Caki2 (cell line): ENCODE measurements at regions not wholly inside any gene's neighbourhood (a gene's known extent, or its start where the extent isn't known, plus 50 kb on each side); places are given as distances from the start of the nearest gene placed in this dataset.
"Not testable (repeated sequence)": the region's sequence is repeated elsewhere in the genome, so short reads cannot be mapped to it uniquely, and the experiment has no call there.

Source experiments
- DNase-seq: peaks from one replicate; pipeline ENCODE4 v3.0.0-alpha.2; 2015; ENCODE audit warnings: low read depth
- in situ Hi-C: cut with HindIII; loops from 2 replicates; pipeline ENCODE4 v1.10.0; 2016; ENCODE audit warnings: low sequenced_read_pairs, low pct_unique_long_range_greater_than_20kb, mixed read lengths

DNA sequence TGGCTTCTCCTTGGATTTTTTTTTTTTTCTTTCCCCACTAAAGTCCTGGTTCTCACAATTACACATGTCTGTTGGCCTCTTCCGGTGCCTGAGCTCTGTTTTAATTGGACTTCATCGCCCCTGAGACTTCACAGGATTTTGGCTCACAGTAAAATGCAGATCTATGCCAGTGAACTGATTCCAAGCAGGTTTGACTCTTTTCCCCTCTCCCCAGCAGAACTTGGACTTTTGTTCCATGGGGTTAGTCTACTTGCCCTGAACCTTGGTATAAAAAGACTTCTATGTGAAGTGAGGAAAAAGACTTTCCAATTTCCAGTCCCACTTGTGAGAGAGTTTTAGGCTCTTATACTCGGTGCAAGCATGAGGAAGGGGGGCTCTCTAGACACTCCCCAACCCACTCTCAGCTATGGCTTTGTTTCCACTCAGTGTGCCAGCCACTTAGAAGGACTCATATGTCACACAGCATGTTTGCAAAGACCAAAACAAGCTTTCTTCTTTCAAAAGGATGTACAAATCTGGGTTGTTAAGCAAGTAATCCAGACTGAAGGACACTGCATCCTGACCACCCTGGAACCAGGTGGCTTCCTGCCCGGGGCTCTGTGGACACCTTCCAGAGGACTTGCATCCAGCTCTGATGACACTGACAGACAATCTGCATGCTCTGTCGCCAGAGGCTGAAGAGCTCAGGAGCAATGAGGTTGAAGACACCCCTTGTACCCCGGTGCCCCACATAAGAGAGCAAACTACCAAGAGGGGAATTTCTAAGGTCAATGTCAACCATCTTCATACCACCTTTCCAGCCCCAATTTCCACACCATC is 221.9 kb upstream of the EGLN3 start:
- in situ Hi-C loops, result no loop called here
- no peak for DNase-seq

DNA sequence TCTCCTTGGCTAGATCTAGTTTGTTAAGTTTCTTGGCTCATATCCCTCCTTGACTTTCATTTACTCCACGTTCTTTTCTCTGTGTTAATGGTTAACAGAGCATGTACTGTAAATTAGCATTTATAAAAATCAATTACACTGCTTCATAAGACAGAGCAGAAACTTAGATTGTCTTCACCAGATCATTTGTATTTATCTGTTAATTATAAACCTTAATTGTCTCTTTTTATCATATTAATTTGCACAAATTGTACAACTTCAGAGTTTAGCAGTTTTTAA is 221.2 kb upstream of the EGLN3 start:
- in situ Hi-C loops, result no loop called here
- no peak for DNase-seq

DNA sequence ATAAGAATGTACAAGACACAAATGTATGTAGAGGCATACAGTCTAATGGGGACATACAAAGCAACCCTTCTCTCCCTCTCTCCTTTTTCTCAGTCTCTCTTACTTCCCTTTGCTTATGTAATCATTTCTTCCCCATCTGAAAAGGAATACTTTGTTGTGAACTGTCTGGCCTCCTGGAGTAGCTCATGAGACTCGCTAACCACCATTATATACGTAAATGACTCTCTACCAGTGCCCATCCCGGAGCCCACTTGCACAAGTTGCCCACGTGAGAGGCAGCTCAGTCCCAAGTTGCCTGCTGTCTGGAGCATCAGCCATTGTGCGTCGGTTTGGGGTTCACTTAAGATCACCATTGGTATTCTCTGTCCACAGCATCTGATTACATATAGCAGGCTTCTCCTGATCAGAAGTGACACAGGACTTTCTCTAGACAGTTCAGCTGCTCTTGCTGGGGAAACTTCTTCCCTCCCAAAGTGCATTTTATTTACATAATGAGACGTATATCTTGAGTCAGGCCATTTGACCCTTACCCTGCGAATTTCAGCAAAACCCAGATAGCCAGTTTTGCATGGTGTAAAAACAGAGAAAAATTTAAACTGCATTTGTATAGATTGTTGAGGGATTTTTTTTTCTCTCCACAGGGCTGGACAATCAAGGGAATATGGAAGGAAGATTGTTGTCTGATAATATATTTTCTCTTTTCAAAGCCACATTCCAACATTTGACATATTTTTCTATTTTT is 220.7 kb upstream of the EGLN3 start:
- no peak for DNase-seq
- in situ Hi-C loops, result no loop called here

DNA sequence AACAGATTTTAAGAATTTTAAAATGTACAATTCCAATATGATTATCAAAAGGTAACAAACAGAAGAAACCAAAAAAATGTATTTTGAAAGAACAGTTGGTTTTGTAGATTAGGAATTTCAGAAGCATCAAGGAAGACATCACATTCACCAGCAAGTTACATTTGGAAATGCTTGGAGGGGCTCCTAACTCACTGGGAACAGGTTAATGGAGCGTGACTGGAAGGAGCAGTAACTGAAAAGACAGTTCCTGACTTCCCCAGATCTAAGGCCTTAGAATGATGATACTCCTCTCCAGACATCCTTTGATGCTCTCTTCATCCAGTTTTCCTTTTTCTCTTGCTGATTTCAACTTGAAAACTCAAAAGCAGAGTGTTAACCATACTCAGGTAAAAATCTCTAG is 220.0 kb upstream of the EGLN3 start:
- no peak for DNase-seq
- in situ Hi-C loops, result no loop called here

DNA sequence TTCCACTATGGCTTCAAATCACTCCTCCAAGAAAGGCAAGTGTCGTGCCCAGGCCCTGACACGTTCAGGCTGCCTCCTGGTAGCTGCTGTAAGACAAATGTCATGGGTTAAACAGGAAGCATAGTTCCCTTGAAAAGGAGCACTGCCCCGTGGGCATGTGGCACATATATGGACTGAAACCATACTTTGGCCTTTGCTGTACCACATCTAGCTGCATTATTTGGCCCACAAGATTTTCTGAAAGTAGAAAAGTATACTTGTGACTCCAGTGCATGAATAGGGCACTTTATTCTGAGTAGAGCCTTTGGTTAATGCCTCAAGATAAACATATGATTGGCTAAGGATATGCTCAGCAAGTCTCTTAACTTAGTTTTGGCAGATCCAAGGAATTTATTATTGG is 218.7 kb upstream of the EGLN3 start:
- DNase-seq, result no peak
- in situ Hi-C loops, result no loop called here

DNA sequence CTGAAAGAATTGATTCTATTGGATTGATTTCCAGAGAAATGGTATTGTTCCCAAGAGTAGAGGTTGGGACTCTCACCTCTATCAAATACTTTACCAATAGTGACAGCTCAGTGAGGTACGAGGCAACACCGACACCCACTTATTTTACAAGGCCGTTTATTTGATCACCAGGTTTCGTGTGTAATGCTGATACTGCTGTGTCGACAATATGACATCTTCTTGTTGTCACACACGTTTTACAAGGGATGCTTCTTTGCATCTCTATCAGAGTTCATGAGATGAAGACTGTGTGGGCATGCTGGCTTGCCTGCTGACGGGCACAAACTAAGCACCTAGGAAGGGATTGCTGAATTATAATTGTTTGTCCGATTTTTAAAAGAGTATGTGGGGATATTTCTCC is 217.8 kb upstream of the EGLN3 start:
- in situ Hi-C loops, result no loop called here
- no peak for DNase-seq

DNA sequence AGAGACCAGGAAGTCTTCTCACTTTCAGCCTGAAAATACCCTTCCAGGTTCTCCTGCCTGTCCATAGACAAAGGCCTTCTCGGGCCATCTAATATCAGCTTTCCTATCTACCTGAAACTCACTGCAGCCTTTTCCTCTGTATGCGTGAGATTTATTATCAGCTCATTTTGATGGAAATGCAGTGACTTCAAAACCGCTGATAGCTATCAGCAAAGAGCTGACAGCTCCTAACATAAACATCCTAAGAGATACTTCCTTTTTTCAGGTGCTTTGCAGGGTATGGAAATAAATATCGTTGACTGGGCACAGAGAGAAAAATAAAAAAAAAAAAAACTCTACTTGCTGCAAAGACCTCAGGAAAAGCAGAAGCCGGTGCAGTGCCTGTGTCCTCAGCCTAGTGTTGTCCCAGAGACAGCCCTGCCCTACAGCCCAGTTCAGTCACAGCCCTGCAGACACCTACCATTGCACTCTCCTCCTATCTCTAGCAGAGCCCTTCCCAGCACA is 215.0 kb upstream of the EGLN3 start:
- in situ Hi-C loops, result no loop called here
- no peak for DNase-seq

DNA sequence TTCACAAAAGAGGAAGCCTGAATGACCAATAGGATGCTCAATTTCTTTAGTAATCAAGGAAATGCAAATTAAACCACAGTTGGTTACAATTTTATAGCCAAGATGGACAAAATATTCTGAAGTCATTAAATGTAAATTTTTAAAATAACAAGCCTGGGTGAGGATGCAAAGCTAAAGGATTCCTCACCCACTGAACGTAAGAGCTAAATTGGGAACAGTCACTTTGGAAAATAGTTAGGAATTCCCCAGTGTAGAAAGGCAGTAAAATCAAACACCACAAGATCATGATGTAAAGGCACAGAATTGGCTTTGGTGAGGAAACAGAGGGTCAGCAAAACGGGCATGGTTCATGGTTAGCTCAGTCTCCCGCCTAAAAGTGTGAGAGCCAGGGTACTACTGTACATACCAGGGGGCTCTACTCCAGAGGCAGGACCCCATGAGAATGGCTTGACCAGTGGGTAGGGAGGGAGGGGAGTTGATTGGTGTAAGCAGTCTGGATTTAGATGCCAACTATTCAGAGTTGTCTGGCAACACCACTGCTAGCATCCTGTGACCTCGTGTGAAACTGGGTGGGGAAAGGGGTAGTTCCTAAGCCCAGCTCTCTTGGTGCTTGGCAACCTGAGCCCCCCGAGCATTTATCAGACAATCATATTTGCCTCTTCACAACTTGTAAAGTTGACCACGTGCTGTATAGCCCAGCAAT is 213.4 kb upstream of the EGLN3 start:
- DNase-seq, result no peak
- in situ Hi-C loops, result no loop called here

DNA sequence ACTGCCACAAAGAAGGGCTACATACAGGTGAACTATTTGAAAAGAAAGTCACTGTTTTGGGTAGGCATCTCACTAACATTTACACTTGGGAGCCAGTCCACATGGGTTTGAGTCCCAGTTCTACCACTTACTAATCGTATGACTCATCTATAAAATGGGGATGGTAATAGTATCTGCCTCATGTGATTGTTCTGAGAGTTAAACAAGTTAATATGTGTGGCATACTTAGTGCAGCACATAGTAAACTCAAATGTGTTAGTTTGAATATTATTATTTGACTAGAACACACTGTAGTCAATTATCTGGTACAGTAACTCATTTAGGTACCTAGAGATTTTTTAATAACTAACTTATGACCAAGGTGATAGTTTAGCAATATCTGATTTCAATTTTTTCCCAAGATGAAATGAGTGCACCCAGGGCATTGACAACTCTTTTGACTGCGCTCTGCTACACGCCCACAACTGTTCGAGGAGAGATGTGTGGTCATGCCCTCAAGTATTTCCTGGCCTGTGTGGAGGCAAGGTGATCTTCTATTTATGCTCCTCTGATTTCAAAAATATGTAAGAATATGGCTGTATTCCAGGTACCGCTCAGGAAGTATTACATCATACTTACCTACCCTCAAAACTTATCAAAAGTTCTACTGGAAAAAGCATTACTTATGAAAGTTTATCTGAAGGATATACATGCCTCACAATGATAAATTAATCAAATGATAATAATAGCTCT is 210.6 kb upstream of the EGLN3 start:
- in situ Hi-C loops, result no loop called here
- DNase-seq, result no peak

DNA sequence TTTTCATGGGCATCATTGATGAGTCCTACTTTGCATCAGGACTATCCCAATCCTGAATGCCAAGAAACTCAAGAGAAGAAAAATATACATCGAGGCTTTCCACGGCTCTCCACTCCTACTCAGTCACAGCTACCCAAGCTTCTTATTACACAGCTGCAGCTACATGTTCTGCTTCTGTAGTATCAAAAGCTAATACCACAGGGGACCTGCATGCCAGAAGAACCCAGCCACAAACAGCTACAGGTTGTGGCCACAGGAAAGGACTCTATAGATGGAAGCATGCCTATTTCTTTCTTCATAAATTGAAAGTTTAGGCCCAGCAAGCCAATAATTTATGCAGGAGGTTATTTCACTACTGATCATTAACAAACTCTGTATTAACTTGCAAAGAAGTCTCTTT is 209.7 kb upstream of the EGLN3 start:
- in situ Hi-C loops, result no loop called here
- DNase-seq, result no peak

DNA sequence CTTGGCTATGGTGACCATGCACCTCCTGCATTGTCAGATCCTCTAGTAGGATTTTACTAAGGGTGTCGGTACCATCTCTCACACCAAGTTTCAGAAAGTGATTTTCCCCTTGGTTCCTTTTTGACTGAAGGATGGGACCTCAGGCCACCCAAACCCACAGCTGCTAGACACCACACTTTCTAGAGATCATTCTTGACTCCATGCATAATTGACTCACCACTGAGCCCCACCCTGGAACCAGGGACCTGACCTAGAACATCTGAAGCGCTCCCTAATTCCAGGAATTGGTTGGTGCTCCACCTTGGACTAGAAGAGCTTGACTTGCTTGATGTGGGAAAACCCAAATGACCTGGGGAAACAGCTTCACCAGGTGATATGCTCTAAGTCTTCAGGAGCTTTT is 206.8 kb upstream of the EGLN3 start:
- no peak for DNase-seq
- in situ Hi-C loops, result no loop called here

DNA sequence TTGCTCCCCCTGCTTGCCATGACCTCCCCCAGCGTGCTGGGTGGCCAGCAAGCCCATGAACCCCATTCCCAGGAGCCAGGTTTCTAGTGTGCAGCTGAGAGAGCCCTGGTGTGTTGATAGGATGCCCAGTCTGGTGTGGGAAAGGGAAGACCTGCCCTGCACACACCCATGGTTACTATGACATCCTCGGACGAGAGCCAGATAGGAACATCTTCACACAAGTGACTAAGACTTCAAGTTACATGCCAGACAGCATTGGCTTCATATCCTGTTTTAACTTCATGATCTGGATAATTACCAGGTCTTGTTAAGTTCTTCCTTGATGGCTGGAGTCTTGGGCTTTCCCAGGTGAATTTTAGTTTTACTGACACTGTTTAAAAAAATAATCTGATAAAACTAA is 196.6 kb upstream of the EGLN3 start:
- in situ Hi-C loops, result no loop called here
- no peak for DNase-seq

DNA sequence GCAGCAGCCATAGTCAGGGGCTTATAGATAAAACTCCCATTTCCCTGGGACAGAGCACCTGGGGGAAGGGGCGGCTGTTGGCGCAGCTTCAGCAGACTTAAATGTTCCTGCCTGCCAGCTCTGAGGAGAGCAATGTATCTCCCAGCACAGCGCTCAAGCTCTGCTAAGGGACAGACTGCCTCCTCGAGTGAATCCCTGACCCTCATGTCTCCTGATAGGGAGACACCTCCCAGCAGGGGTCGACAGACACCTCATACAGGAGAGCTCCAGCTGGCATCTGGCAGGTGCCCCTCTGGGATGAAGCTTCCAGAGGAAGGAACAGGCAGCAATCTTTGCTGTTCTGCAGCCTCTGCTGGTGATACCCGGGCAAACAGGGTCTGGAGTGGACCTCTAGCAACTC is 189.3 kb upstream of the EGLN3 start:
- DNase-seq, in situ Hi-C loops: not testable (repeated sequence)

DNA sequence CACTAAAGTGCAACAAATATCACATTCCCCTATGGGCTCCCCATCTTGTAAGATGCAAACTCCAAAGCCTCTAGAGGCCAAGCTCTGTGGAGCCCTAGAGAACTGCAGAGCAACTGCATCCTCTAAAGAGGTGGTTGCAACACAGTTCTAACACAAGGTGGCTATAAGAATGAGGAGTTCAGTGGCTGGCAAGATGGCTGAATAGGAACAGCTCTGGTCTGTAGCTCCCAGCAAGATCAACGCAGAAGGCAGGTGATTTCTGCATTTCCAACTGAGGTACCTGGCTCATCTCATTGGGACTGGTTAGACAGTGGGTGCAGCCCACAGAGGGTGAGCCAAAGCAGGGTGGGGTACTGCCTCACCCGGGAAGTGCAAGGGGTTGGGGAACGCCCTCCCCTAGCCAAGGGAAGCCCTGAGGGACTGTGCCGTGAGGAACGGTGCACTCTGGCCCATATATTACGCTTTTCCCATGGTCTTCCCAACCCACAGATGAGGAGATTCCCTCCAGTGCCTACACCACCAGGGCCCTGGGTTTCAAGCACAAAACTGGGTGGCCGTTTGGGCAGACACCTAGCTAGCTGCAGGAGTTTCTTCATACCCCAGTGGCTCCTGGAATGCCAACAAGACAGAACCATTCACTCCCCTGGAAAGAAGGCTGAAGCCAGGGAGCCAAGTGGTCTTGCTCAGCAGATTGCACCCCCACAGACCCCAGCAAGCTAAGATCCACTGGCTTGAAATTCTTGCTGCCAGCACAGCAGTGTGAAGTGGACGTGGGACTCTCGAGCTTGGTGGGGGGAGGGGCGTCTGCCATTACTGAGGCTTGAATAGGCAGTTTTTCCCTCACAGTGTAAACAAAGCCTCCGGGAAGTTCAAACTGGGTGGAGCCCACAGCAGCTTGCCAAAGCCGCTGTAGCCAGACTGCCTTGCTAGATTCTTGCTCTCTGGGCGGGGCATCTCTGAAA is 188.6 kb upstream of the EGLN3 start:
- DNase-seq, result peak; percentile 24
- in situ Hi-C loops, result not testable (repeated sequence)

DNA sequence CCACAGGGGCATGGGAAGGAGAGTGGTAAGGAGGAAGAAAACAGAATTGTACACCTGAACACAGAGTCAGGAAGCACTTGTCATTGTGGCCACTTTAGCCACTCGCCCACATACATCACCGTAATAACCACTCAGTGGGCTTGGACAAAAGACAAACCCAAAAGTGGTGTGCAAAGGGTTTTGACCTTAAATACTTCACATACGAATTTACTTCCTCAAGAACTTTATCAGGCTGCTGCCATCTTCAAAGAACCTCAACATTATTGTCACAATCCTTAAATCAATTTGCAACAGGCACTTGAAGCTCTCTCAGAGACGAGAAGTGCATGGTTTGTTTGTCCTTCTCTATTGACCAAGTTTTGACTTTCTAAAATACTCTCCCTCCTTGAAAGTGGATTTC is 187.3 kb upstream of the EGLN3 start:
- in situ Hi-C loops, result no loop called here
- no peak for DNase-seq

DNA sequence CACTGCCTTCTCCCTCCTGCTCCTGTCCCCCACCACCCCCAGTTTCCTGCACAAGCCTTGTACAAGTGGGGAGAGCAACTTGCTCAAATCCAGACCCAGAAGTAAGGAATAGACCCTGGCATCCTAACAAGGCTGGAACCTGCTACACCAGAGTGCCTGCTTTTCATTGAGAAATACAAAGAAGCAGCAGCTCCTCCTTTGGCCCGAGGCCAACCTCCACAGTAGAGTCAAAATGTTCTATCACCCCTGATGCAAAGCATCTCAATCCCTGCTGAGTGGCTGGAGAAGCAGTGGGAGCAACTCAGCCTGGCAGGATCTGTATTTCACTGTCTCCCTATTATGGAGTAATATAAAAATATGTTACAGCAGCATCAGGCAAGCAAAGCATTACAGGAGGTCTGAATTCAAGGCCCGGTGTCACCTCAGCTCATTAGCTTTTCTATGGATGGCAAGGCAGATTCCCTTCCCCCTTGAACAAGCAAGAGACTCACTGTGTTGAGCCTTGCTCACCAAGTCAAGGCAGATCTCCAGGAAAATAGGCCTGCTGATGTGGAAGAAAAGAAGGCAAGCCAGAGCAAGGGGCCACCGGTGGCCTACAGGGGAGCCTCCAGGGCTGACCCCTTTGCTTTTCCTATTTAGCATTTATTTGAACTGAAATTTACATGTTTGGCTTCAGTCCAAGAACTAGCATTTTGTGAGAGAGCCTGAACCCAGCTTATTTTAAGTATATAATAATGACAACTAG is 186.3 kb upstream of the EGLN3 start:
- in situ Hi-C loops, result no loop called here
- no peak for DNase-seq

DNA sequence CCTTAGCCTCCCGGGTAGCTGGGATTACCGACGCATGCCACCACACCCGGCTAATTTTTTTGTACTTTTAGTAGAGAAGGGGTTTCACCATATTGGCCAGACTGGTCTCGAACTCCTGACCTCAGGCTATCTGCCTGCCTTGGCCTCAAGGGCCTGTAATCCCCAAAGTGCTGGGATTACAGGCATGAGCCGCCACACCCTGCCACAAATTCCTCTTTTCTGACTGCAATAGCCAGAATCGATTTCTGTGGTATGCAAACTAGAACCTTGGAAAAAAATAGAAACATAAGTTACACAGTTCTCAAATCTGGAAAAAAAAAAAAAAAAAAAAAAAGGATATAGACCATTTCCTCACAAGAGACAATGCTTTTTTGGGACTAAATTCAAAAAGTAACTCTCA is 184.6 kb upstream of the EGLN3 start:
- in situ Hi-C loops, result no loop called here

More for the DNA sequence above, 184.6 kb upstream of the EGLN3 start:
- DNase-seq, result no peak
